ENCODE measurements at regions not wholly inside any gene's neighbourhood (a gene's known extent, or its start where the extent isn't known, plus 50 kb on each side); places are given as distances from the start of the nearest gene placed in this dataset.

- TF ChIP-seq CTCF (IDR thresholded peaks at IDR 0.05) (no peak), POLR2A (IDR thresholded peaks at IDR 0.05) (no peak)
Observed at GRCh38 chr2:40914666-40915065, 462.8 kb upstream of the SLC8A1 start.

Data from esophagus squamous epithelium (tissue), 4 donors.